Adipocyte (in vitro differentiated cells): ENCODE measurements at regions not wholly inside any gene's neighbourhood (a gene's known extent, or its start where the extent isn't known, plus 50 kb on each side); places are given as distances from the start of the nearest gene placed in this dataset.
"Not testable (repeated sequence)": the region's sequence is repeated elsewhere in the genome, so short reads cannot be mapped to it uniquely, and the experiment has no call there.

Source experiments
- DNase-seq: peaks from one replicate; pipeline ENCODE4 v3.0.0-alpha.2; 2015; ENCODE audit warnings: low read depth
- H3K27me3 ChIP-seq: replicated peaks from 2 replicates; pipeline ENCODE4 v1.7.0; 2013; ENCODE audit warnings: mild to moderate bottlenecking, low read length, moderate library complexity; ENCODE audit not compliant: control insufficient read depth, insufficient read depth
- H3K36me3 ChIP-seq: 2 replicates; pipeline ENCODE4 v1.7.0; 2013; ENCODE audit warnings: low read length, mild to moderate bottlenecking, moderate library complexity; ENCODE audit not compliant: control insufficient read depth, insufficient read depth, severe bottlenecking
- H3K4me1 ChIP-seq: 2 replicates; pipeline ENCODE4 v1.7.0; 2013; ENCODE audit warnings: mild to moderate bottlenecking, low read length, moderate library complexity; ENCODE audit not compliant: control insufficient read depth, insufficient read depth
- H3K4me3 ChIP-seq: 2 replicates; pipeline ENCODE4 v1.7.0; 2013; ENCODE audit warnings: mild to moderate bottlenecking, low read length, moderate library complexity
- H3K9ac ChIP-seq: 2 replicates; pipeline ENCODE4 v1.7.0; 2013; ENCODE audit warnings: mild to moderate bottlenecking, low read length, moderate library complexity
- H3K9me3 ChIP-seq: 2 replicates; pipeline ENCODE4 v1.7.0; 2013; ENCODE audit warnings: mild to moderate bottlenecking, low read length, moderate library complexity; ENCODE audit not compliant: control insufficient read depth

DNA sequence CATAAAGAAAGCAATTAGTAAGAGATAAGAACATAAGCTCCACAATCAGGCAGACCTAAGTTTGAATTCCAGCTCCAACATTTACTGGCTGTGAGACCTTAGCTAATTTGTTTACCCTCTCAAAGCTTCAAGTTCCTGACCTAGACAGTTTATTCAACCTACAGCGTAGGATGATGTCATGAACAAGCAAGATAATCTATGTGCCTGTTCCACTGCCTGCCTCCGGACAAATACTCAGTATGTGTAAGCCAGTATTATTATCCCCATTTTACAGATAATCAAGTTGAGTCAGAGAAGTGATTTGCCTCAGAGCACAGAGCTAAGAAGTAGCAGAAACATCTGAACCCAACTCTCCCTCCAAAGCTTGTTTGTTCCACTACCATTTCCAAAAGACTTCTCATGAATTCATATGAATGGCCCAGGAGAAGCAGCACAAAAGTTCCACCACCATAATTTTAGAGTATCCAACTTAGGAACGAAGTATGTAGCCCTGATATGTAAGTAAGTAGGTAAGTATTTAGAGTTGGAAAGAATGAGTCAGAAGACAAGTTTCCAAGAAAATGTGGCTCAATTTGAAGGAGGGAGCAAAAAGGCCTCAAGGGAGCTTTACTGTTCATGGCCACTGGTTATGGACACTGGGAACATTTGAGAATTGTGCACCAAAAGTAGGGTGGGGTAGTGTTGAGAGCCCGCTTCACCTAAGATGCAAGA is 398.2 kb downstream of the NFIB start:
- DNase-seq: peak; percentile 30
- H3K27me3 ChIP-seq: no peaks in the 10 kb centered on the region
- H3K36me3 ChIP-seq: no peaks in the 10 kb centered on the region
- no peaks in the 10 kb centered on the region for H3K9me3 ChIP-seq
- no peak overlapping the region for H3K9ac ChIP-seq
- H3K4me1 ChIP-seq: peaks cover 11% of the 10 kb centered on the region
- no peak overlapping the region for H3K4me3 ChIP-seq

DNA sequence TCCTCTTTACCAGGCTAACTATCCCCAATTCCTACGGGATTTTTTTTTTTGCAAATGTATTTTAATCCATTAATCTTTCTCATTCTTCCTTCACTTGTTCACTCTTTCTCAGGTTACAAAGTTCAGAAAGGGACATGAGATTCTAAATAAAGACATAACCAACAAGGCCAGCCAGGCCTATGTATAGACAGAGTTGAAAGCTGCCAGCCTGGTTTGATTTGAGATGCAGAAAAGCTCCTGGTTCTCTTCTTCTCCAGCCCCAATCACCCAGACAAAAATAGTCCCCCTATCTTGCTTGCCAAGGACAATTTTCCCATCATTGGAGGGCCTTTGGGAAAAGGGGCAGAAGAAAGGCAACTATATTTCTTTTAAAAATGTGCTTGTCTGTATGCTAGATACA is 398.8 kb downstream of the NFIB start:
- Histone ChIP-seq H3K36me3 (no peaks in the 10 kb centered on the region), H3K4me1 (peaks cover 5% of the 10 kb centered on the region), H3K9ac (no peak overlapping the region), H3K9me3 (no peaks in the 10 kb centered on the region), H3K27me3 (no peaks in the 10 kb centered on the region), H3K4me3 (no peak overlapping the region)
- DNase-seq: no peak

DNA sequence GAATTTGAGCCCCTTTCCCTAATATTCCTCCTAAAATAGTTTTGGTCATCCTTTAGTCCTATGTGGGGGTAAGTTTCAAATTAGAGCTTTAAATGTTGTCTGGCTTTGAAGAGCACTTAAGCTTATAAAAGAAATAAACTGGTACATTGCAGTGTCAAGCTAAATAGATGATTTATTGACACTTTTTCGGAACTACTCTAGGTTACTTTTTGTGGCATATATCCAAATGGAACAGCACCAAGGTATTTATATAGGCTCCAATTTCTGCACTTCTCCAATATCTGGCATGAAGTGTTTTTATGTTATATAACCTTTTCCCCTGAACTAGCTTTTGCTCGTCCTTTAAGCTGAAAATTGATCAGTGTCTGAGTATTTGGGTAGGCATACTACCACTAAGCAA is 402.5 kb downstream of the NFIB start:
- Histone ChIP-seq H3K4me3 (no peak overlapping the region), H3K4me1 (peaks cover 3% of the 10 kb centered on the region), H3K36me3 (no peaks in the 10 kb centered on the region), H3K27me3 (no peaks in the 10 kb centered on the region), H3K9me3 (no peaks in the 10 kb centered on the region), H3K9ac (no peak overlapping the region)
- DNase-seq: no peak

GRCh38 chr9:13907842-13908241 is 406.1 kb downstream of the NFIB start:
- H3K27me3 ChIP-seq, H3K9me3 ChIP-seq, H3K9ac ChIP-seq, H3K4me1 ChIP-seq, DNase-seq, H3K36me3 ChIP-seq, H3K4me3 ChIP-seq: not testable (repeated sequence)

DNA sequence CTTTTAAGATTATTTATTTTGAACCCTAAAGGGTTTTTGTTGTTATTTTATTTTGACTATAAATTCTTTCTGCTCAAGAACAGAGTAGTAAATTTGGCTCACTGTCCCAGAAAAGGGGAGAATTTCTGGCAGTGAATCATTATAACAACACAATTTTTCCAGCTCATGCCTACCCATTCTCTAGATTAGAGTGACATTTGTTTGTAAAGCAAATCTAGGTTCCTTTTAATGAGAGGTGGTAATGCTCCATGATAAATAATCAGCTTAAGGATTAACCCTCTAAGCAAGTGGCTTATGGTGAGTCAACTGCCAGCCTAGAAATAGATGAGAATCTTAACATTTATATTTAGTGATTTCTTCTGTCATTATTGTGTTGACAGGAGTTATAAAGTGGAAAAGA is 409.2 kb downstream of the NFIB start:
- H3K4me3 ChIP-seq: no peak overlapping the region
- no peak overlapping the region for H3K9ac ChIP-seq
- no peaks in the 10 kb centered on the region for H3K36me3 ChIP-seq
- no peaks in the 10 kb centered on the region for H3K4me1 ChIP-seq
- peak; percentile 21 for DNase-seq
- H3K27me3 ChIP-seq: no peaks in the 10 kb centered on the region
- peaks cover 4% of the 10 kb centered on the region for H3K9me3 ChIP-seq

GRCh38 chr9:13904311-13904710 is 409.6 kb downstream of the NFIB start:
- H3K9ac ChIP-seq: no peak overlapping the region
- peaks cover 4% of the 10 kb centered on the region for H3K9me3 ChIP-seq
- DNase-seq: no peak
- no peak overlapping the region for H3K4me3 ChIP-seq
- no peaks in the 10 kb centered on the region for H3K36me3 ChIP-seq
- H3K27me3 ChIP-seq: no peaks in the 10 kb centered on the region
- no peaks in the 10 kb centered on the region for H3K4me1 ChIP-seq

DNA sequence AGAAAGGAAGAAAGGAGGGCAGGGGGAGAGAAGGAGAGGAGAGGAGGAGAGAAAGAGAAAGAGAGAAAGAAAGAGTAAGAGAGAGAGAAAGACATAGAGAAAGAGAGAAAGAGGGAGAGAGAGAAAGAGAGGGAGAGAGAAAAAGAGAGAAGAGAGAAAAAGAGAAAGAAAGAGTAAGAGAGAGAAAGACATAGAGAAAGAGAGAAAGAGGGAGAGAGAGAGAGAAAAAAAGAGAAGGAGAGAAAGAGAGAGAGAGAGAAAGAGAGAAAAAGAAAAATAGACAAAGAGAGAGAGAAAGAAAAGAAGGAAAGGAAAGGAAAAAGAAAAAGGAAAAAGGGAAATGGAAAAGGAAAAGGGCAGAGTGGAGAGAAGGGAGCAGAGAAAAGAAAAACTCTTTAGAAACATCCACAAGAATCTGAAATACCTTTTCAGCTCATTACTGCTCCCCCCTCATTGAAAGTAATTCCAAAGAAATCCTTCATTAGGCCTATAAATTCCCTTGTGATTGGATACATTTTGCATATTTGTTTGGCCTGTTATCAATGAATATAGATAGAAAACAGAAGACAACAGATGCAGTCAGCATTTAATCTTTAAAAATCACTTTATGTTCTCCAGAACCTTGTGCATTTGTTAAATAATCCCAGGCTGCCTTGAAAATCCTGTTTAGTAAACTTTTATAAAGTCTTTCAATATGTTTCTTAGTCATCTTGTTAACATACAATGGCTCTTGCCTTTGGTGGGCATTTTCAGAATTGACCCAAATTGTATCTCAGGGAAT is 411.5 kb downstream of the NFIB start:
- H3K27me3 ChIP-seq: no peaks in the 10 kb centered on the region
- H3K36me3 ChIP-seq: no peaks in the 10 kb centered on the region
- peaks cover 4% of the 10 kb centered on the region for H3K9me3 ChIP-seq
- H3K9ac ChIP-seq: no peak overlapping the region
- H3K4me3 ChIP-seq: no peak overlapping the region
- H3K4me1 ChIP-seq: peaks cover 1% of the 10 kb centered on the region
- DNase-seq: no peak

GRCh38 chr9:13901176-13901575 is 412.8 kb downstream of the NFIB start:
- Histone ChIP-seq H3K27me3 (no peaks in the 10 kb centered on the region), H3K4me3 (no peak overlapping the region), H3K36me3 (no peaks in the 10 kb centered on the region), H3K9ac (no peak overlapping the region), H3K9me3 (peaks cover 4% of the 10 kb centered on the region), H3K4me1 (peaks cover 14% of the 10 kb centered on the region)
- DNase-seq: no peak

GRCh38 chr9:13900449-13900848 is 413.5 kb downstream of the NFIB start:
- Histone ChIP-seq H3K9me3 (no peaks in the 10 kb centered on the region), H3K36me3 (no peaks in the 10 kb centered on the region)
- DNase-seq: no peak

GRCh38 chr9:13899924-13900323 is 414.0 kb downstream of the NFIB start:
- Histone ChIP-seq H3K27me3 (no peaks in the 10 kb centered on the region), H3K9me3 (no peaks in the 10 kb centered on the region), H3K9ac (no peak overlapping the region), H3K36me3 (no peaks in the 10 kb centered on the region), H3K4me3 (no peak overlapping the region), H3K4me1 (peaks cover 23% of the 10 kb centered on the region)
- DNase-seq: no peak

More at GRCh38 chr9:13900449-13900848, 413.5 kb downstream of the NFIB start:
- Histone ChIP-seq H3K4me1 (peaks cover 20% of the 10 kb centered on the region), H3K9ac (no peak overlapping the region), H3K27me3 (no peaks in the 10 kb centered on the region), H3K4me3 (no peak overlapping the region)

DNA sequence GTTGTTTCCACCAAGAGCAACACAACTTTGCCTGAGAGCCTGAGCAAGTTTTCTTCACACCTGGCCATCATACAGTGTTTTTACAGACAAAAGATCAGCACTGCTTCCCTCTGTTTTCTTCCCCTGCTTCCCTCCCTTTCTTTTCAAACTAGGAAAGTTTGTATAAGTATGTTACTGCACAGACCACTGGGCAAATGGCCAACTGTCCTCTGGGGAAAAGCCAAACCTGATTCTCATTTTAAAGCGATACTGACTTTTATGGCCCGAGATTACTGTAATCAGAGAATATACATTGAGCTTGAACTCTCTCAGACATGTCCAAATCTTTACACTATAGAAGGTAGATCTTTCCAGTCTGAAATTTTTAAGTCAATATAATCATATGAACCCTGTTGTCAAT is 415.0 kb downstream of the NFIB start:
- H3K9ac ChIP-seq: no peak overlapping the region
- H3K4me1 ChIP-seq: peaks cover 23% of the 10 kb centered on the region
- no peak overlapping the region for H3K4me3 ChIP-seq
- H3K9me3 ChIP-seq: no peaks in the 10 kb centered on the region
- DNase-seq: no peak
- no peaks in the 10 kb centered on the region for H3K27me3 ChIP-seq
- no peaks in the 10 kb centered on the region for H3K36me3 ChIP-seq
